ENCODE measurements at regions not wholly inside any gene's neighbourhood (a gene's known extent, or its start where the extent isn't known, plus 50 kb on each side); places are given as distances from the start of the nearest gene placed in this dataset.

GRCh38 chr22:27050771-27051170, 393.4 kb downstream of the MIAT start:
- Histone ChIP-seq H3K4me3 (ENCODE audit: low read length) (no peak overlapping the region), H3K9me3 (ENCODE audit: control insufficient read depth in 2 of 3, low read length in 3 of 3) (no peaks in the 10 kb centered on the region), H3K4me1 (ENCODE audit: control insufficient read depth in 2 of 2, insufficient read depth in 2 of 2, low read length in 2 of 2) (no peaks in the 10 kb centered on the region), H3K36me3 (ENCODE audit: control insufficient read depth in 2 of 3, insufficient read depth in 3 of 3, low read length in 3 of 3) (no peaks in the 10 kb centered on the region), H3K27me3 (ENCODE audit: control insufficient read depth in 2 of 2, insufficient read depth in 2 of 2, low read length in 2 of 2) (no peaks in the 10 kb centered on the region), H3K27ac (ENCODE audit: low read depth, low read length) (no peak overlapping the region)
- ChIA-PET CTCF (no interaction called here), POLR2A (no interaction called here)
- DNase-seq (no peak), ATAC-seq (no peak)
- Mint-ChIP-seq H3K27ac (no peak overlapping the region), H3K36me3 (no peaks in the 10 kb centered on the region), H3K4me3 (no peak overlapping the region), H3K4me1 (no peaks in the 10 kb centered on the region), H3K27me3 (peaks cover 0 to 25% (median 11%) of the 10 kb centered on the region in 5 donors), H3K9me3 (peaks cover 0 to 6% (median 0%) of the 10 kb centered on the region in 11 donors)
- intact Hi-C loops (cut with micrococcal nuclease), result no loop called here

- H3K36me3 Mint-ChIP-seq, result no peaks in the 10 kb centered on the region
- peaks cover 0 to 6% (median 0%) of the 10 kb centered on the region in 11 donors for H3K9me3 Mint-ChIP-seq
These were observed 394.0 kb downstream of the MIAT start for GRCh38 chr22:27051407-27051806.

GRCh38 chr22:27057717-27058116, 400.3 kb downstream of the MIAT start:
- Histone ChIP-seq H3K4me3 (ENCODE audit: low read length) (no peak overlapping the region), H3K27me3 (ENCODE audit: control insufficient read depth in 2 of 2, insufficient read depth in 2 of 2, low read length in 2 of 2) (no peaks in the 10 kb centered on the region), H3K27ac (ENCODE audit: low read depth, low read length) (no peak overlapping the region), H3K4me1 (ENCODE audit: control insufficient read depth in 2 of 2, insufficient read depth in 2 of 2, low read length in 2 of 2) (no peaks in the 10 kb centered on the region), H3K36me3 (ENCODE audit: control insufficient read depth in 2 of 3, insufficient read depth in 3 of 3, low read length in 3 of 3) (no peaks in the 10 kb centered on the region), H3K9me3 (ENCODE audit: control insufficient read depth in 2 of 3, low read length in 3 of 3) (no peaks in the 10 kb centered on the region)
- no peaks in the 10 kb centered on the region for H3K4me1 Mint-ChIP-seq
- no peak for DNase-seq
- ChIA-PET CTCF (no interaction called here), POLR2A (no interaction called here)
- ATAC-seq, result no peak
- H3K4me3 Mint-ChIP-seq, result no peak overlapping the region
- no peaks in the 10 kb centered on the region for H3K36me3 Mint-ChIP-seq
- H3K27ac Mint-ChIP-seq, result no peak overlapping the region
- intact Hi-C loops (cut with micrococcal nuclease), result no loop called here
- H3K27me3 Mint-ChIP-seq, result peaks cover 0 to 21% (median 14%) of the 10 kb centered on the region in 5 donors
- H3K9me3 Mint-ChIP-seq, result peaks cover 0 to 4% (median 0%) of the 10 kb centered on the region in 11 donors

More at GRCh38 chr22:27051407-27051806, 394.0 kb downstream of the MIAT start:
- no peak overlapping the region for H3K4me3 ChIP-seq (ENCODE audit: low read length)
- Mint-ChIP-seq H3K27me3 (peaks cover 0 to 25% (median 11%) of the 10 kb centered on the region in 5 donors), H3K4me3 (no peak overlapping the region), H3K27ac (no peak overlapping the region), H3K4me1 (no peaks in the 10 kb centered on the region)
- no peak overlapping the region for H3K27ac ChIP-seq (ENCODE audit: low read depth, low read length)
- H3K36me3 ChIP-seq (ENCODE audit: control insufficient read depth in 2 of 3, insufficient read depth in 3 of 3, low read length in 3 of 3), result no peaks in the 10 kb centered on the region
- H3K4me1 ChIP-seq (ENCODE audit: control insufficient read depth in 2 of 2, insufficient read depth in 2 of 2, low read length in 2 of 2), result no peaks in the 10 kb centered on the region
- CTCF ChIA-PET, result no interaction called here
- DNase-seq, result no peak
- no peaks in the 10 kb centered on the region for H3K27me3 ChIP-seq (ENCODE audit: control insufficient read depth in 2 of 2, insufficient read depth in 2 of 2, low read length in 2 of 2)
- POLR2A ChIA-PET, result no interaction called here
- intact Hi-C loops (cut with micrococcal nuclease), result no loop called here
- no peak for ATAC-seq
- no peaks in the 10 kb centered on the region for H3K9me3 ChIP-seq (ENCODE audit: control insufficient read depth in 2 of 3, low read length in 3 of 3)

GRCh38 chr22:27060190-27060589, 402.8 kb downstream of the MIAT start:
- Histone ChIP-seq H3K27me3 (ENCODE audit: control insufficient read depth in 2 of 2, insufficient read depth in 2 of 2, low read length in 2 of 2) (no peaks in the 10 kb centered on the region), H3K36me3 (ENCODE audit: control insufficient read depth in 2 of 3, insufficient read depth in 3 of 3, low read length in 3 of 3) (no peaks in the 10 kb centered on the region), H3K4me1 (ENCODE audit: control insufficient read depth in 2 of 2, insufficient read depth in 2 of 2, low read length in 2 of 2) (no peaks in the 10 kb centered on the region), H3K9me3 (ENCODE audit: control insufficient read depth in 2 of 3, low read length in 3 of 3) (no peaks in the 10 kb centered on the region), H3K4me3 (ENCODE audit: low read length) (no peak overlapping the region), H3K27ac (ENCODE audit: low read depth, low read length) (no peak overlapping the region)
- H3K4me1 Mint-ChIP-seq, result peaks cover 0 to 6% (median 0%) of the 10 kb centered on the region in 7 donors
- peaks cover 0 to 21% (median 19%) of the 10 kb centered on the region in 5 donors for H3K27me3 Mint-ChIP-seq
- H3K4me3 Mint-ChIP-seq, result no peak overlapping the region
- peaks cover 0 to 4% (median 0%) of the 10 kb centered on the region in 11 donors for H3K9me3 Mint-ChIP-seq
- DNase-seq, result no peak
- no peak overlapping the region for H3K27ac Mint-ChIP-seq
- ChIA-PET CTCF (no interaction called here), POLR2A (no interaction called here)
- intact Hi-C loops (cut with micrococcal nuclease), result no loop called here
- no peak for ATAC-seq
- no peaks in the 10 kb centered on the region for H3K36me3 Mint-ChIP-seq

GRCh38 chr22:27062910-27063309, 405.5 kb downstream of the MIAT start:
- ATAC-seq (no peak), DNase-seq (no peak)
- no peak overlapping the region for H3K27ac ChIP-seq (ENCODE audit: low read depth, low read length)
- no peaks in the 10 kb centered on the region for H3K27me3 ChIP-seq (ENCODE audit: control insufficient read depth in 2 of 2, insufficient read depth in 2 of 2, low read length in 2 of 2)
- peaks cover 0 to 8% (median 0%) of the 10 kb centered on the region in 11 donors for H3K9me3 Mint-ChIP-seq
- H3K36me3 ChIP-seq (ENCODE audit: control insufficient read depth in 2 of 3, insufficient read depth in 3 of 3, low read length in 3 of 3), result no peaks in the 10 kb centered on the region
- H3K9me3 ChIP-seq (ENCODE audit: control insufficient read depth in 2 of 3, low read length in 3 of 3), result no peaks in the 10 kb centered on the region
- H3K27ac Mint-ChIP-seq, result no peak overlapping the region
- no peaks in the 10 kb centered on the region for H3K36me3 Mint-ChIP-seq
- H3K4me1 ChIP-seq (ENCODE audit: control insufficient read depth in 2 of 2, insufficient read depth in 2 of 2, low read length in 2 of 2), result no peaks in the 10 kb centered on the region
- H3K4me3 ChIP-seq (ENCODE audit: low read length), result no peak overlapping the region
- intact Hi-C loops (cut with micrococcal nuclease), result no loop called here
- H3K27me3 Mint-ChIP-seq, result peaks cover 0 to 26% (median 19%) of the 10 kb centered on the region in 5 donors
- ChIA-PET CTCF (no interaction called here), POLR2A (no interaction called here)
- H3K4me3 Mint-ChIP-seq, result no peak overlapping the region
- peaks cover 0 to 6% (median 0%) of the 10 kb centered on the region in 7 donors for H3K4me1 Mint-ChIP-seq

GRCh38 chr22:27063406-27063805, 406.0 kb downstream of the MIAT start:
- ChIA-PET POLR2A (no interaction called here), CTCF (no interaction called here)
- H3K36me3 ChIP-seq (ENCODE audit: control insufficient read depth in 2 of 3, insufficient read depth in 3 of 3, low read length in 3 of 3), result no peaks in the 10 kb centered on the region
- no peaks in the 10 kb centered on the region for H3K27me3 ChIP-seq (ENCODE audit: control insufficient read depth in 2 of 2, insufficient read depth in 2 of 2, low read length in 2 of 2)
- no peak for DNase-seq
- Mint-ChIP-seq H3K4me1 (peaks cover 0 to 6% (median 0%) of the 10 kb centered on the region in 7 donors), H3K36me3 (no peaks in the 10 kb centered on the region), H3K27me3 (peaks cover 0 to 26% (median 19%) of the 10 kb centered on the region in 5 donors), H3K9me3 (peaks cover 0 to 8% (median 0%) of the 10 kb centered on the region in 11 donors), H3K4me3 (no peak overlapping the region), H3K27ac (no peak overlapping the region)
- H3K9me3 ChIP-seq (ENCODE audit: control insufficient read depth in 2 of 3, low read length in 3 of 3), result no peaks in the 10 kb centered on the region
- H3K27ac ChIP-seq (ENCODE audit: low read depth, low read length), result no peak overlapping the region
- intact Hi-C loops (cut with micrococcal nuclease), result no loop called here
- no peak for ATAC-seq
- no peak overlapping the region for H3K4me3 ChIP-seq (ENCODE audit: low read length)
- no peaks in the 10 kb centered on the region for H3K4me1 ChIP-seq (ENCODE audit: control insufficient read depth in 2 of 2, insufficient read depth in 2 of 2, low read length in 2 of 2)

GRCh38 chr22:27063841-27064240, 406.5 kb downstream of the MIAT start:
- H3K36me3 ChIP-seq (ENCODE audit: control insufficient read depth in 2 of 3, insufficient read depth in 3 of 3, low read length in 3 of 3), result no peaks in the 10 kb centered on the region

More at GRCh38 chr22:27063841-27064240, 406.5 kb downstream of the MIAT start:
- H3K4me1 ChIP-seq (ENCODE audit: control insufficient read depth in 2 of 2, insufficient read depth in 2 of 2, low read length in 2 of 2), result no peaks in the 10 kb centered on the region
- no peak for DNase-seq
- no peaks in the 10 kb centered on the region for H3K27me3 ChIP-seq (ENCODE audit: control insufficient read depth in 2 of 2, insufficient read depth in 2 of 2, low read length in 2 of 2)
- H3K27me3 Mint-ChIP-seq, result peaks cover 0 to 26% (median 19%) of the 10 kb centered on the region in 5 donors
- H3K4me1 Mint-ChIP-seq, result peaks cover 0 to 6% (median 0%) of the 10 kb centered on the region in 7 donors
- no peak overlapping the region for H3K27ac Mint-ChIP-seq
- H3K9me3 ChIP-seq (ENCODE audit: control insufficient read depth in 2 of 3, low read length in 3 of 3), result no peaks in the 10 kb centered on the region
- ChIA-PET POLR2A (no interaction called here), CTCF (no interaction called here)
- H3K4me3 ChIP-seq (ENCODE audit: low read length), result no peak overlapping the region
- intact Hi-C loops (cut with micrococcal nuclease), result no loop called here
- H3K4me3 Mint-ChIP-seq, result no peak overlapping the region
- peaks cover 0 to 8% (median 0%) of the 10 kb centered on the region in 11 donors for H3K9me3 Mint-ChIP-seq
- H3K36me3 Mint-ChIP-seq, result no peaks in the 10 kb centered on the region
- no peak overlapping the region for H3K27ac ChIP-seq (ENCODE audit: low read depth, low read length)
- ATAC-seq, result no peak

Data from naive thymus-derived CD4-positive, alpha-beta T cell (primary cell).